ENCODE measurements at regions not wholly inside any gene's neighbourhood (a gene's known extent, or its start where the extent isn't known, plus 50 kb on each side); places are given as distances from the start of the nearest gene placed in this dataset.
A peak's percentile ranks its signal among the peaks of the same experiment; 100 is the strongest.

GRCh38 chr3:103794656-103795055 is 1359.8 kb downstream of the ZPLD1 start (continued):
- no peak for TF ChIP-seq SIRT6 (IDR thresholded peaks at IDR 0.05; ENCODE audit: low read length)
- TF ChIP-seq CHD7 (IDR thresholded peaks at IDR 0.05; ENCODE audit: insufficient replicate concordance, low read length): no peak
- TF ChIP-seq TAF7 (optimal IDR thresholded peaks at IDR 0.05; ENCODE audit: borderline replicate concordance, low read depth, low read length): no peak
- TF ChIP-seq MAX (IDR thresholded peaks at IDR 0.05): no peak
- TF ChIP-seq FOSL1 (IDR thresholded peaks at IDR 0.05; ENCODE audit: insufficient read depth, low read depth, low read length): no peak
- TF ChIP-seq RNF2 (IDR thresholded peaks at IDR 0.05; ENCODE audit: borderline replicate concordance, low read depth, low read length, missing control alignments, poor library complexity, severe bottlenecking): no peak
- TF ChIP-seq RBBP5 (IDR thresholded peaks at IDR 0.05; ENCODE audit: borderline replicate concordance, low read depth, low read length): no peak
- TF ChIP-seq HDAC6 (IDR thresholded peaks at IDR 0.05; ENCODE audit: low read depth, low read length): no peak
- TF ChIP-seq NRF1 (IDR thresholded peaks at IDR 0.05; ENCODE audit: low read depth, low read length): no peak
- TF ChIP-seq GTF2F1 (IDR thresholded peaks at IDR 0.05; ENCODE audit: borderline replicate concordance, low read depth, low read length): no peak
- TF ChIP-seq TEAD4 (IDR thresholded peaks at IDR 0.05; ENCODE audit: low read depth, low read length): peak; percentile 78; the same call in 1 of the 2 replicates
- 0 out of 2 replicates have a peak, but pooled peaks have one; percentile 12 for TF ChIP-seq SP1 (IDR thresholded peaks at IDR 0.05; ENCODE audit: low read depth, low read length)
